Calu3 (cell line): ENCODE measurements at regions not wholly inside any gene's neighbourhood (a gene's known extent, or its start where the extent isn't known, plus 50 kb on each side); places are given as distances from the start of the nearest gene placed in this dataset.

ENCODE experiments used
- BruUV-seq: library from RNA; stranded (reverse); fragments of 400-500 nt; replicated peaks from 2 replicates; lab custom pipeline; 2021; lab: Mats Ljungman, UMichigan
- CTCF ChIA-PET: fragments of 300-600 bp; sonication (Branson Sonifier 250); formaldehyde crosslinking; loops from one replicate; lab custom pipeline; 2022; ENCODE audit warnings: antibody characterized with exemption; lab: Charles Lee
- DNase-seq: peaks from one replicate; pipeline ENCODE4 v3.0.0; 2022
- H3K27ac Mint-ChIP-seq: one replicate; pipeline ENCODE4 v1.8.0; 2022; ENCODE audit warnings: mixed read lengths; ENCODE audit not compliant: unreplicated experiment
- H3K27me3 Mint-ChIP-seq: one replicate; pipeline ENCODE4 v1.8.0; 2022; ENCODE audit warnings: mixed read lengths; ENCODE audit not compliant: unreplicated experiment
- H3K36me3 Mint-ChIP-seq: one replicate; pipeline ENCODE4 v1.8.0; 2022; ENCODE audit warnings: mild to moderate bottlenecking, moderate library complexity, mixed read lengths; ENCODE audit not compliant: insufficient read depth, unreplicated experiment
- H3K4me1 Mint-ChIP-seq: one replicate; pipeline ENCODE4 v1.8.0; 2022; ENCODE audit warnings: mild to moderate bottlenecking, low read depth, mixed read lengths; ENCODE audit not compliant: unreplicated experiment
- H3K4me3 Mint-ChIP-seq: one replicate; pipeline ENCODE4 v1.8.0; 2022; ENCODE audit warnings: mild to moderate bottlenecking, low read depth, moderate library complexity, mixed read lengths; ENCODE audit not compliant: unreplicated experiment
- H3K9me3 Mint-ChIP-seq: one replicate; pipeline ENCODE4 v1.8.0; 2022; ENCODE audit warnings: low read depth, mixed read lengths; ENCODE audit not compliant: unreplicated experiment
- intact Hi-C: fragments of 100-400 bp; cut with micrococcal nuclease; formaldehyde crosslinking; loops from one replicate; pipeline ENCODE4 v1.10.0; 2022; ENCODE audit not compliant: unreplicated experiment
- TF ChIP-seq, protein P1 (sequence below): fragments of 200-600 bp; IDR thresholded peaks from one replicate; pipeline ENCODE4 v1.8.0; 2022; ENCODE audit warnings: antibody characterized with exemption; ENCODE audit not compliant: unreplicated experiment

DNA sequence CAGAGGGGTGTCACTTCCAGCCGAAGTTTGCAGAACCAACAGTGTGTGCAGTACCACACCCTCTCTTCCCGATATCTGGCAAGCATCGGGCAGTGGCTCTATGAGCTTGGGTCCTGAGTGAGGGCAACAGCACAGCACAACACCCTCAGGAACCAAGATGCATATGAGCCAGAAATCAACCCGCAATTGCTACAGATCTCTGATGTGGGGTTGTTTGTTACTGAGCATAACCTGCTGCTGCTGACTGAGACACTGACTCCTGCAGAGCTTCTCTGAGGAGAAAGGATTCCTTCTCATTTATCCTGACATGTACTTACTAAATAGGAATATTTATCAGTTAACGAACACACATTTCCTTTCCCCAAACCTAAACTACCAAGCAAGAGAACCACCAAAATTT, 218.3 kb downstream of the RBFOX3 start:
- no peak overlapping the region for H3K27ac Mint-ChIP-seq
- no peak overlapping the region for H3K4me3 Mint-ChIP-seq
- no peak for DNase-seq
- intact Hi-C loops: loop anchor here (2.0 kb wide), 1 partner anchor 204 kb away; no protein-coding TSS in a partner anchor
- BruUV-seq: no TSS peak
- CTCF ChIA-PET: interaction anchor here (0.8 to 2.9 kb wide), 8 partner anchors 8 to 306 kb away, joined by 3 to 29 read pairs (median 5); no protein-coding TSS in a partner anchor
- no peaks in the 10 kb centered on the region for H3K9me3 Mint-ChIP-seq
- TF ChIP-seq, protein P1, sequence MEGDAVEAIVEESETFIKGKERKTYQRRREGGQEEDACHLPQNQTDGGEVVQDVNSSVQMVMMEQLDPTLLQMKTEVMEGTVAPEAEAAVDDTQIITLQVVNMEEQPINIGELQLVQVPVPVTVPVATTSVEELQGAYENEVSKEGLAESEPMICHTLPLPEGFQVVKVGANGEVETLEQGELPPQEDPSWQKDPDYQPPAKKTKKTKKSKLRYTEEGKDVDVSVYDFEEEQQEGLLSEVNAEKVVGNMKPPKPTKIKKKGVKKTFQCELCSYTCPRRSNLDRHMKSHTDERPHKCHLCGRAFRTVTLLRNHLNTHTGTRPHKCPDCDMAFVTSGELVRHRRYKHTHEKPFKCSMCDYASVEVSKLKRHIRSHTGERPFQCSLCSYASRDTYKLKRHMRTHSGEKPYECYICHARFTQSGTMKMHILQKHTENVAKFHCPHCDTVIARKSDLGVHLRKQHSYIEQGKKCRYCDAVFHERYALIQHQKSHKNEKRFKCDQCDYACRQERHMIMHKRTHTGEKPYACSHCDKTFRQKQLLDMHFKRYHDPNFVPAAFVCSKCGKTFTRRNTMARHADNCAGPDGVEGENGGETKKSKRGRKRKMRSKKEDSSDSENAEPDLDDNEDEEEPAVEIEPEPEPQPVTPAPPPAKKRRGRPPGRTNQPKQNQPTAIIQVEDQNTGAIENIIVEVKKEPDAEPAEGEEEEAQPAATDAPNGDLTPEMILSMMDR: no peak
- H3K4me1 Mint-ChIP-seq: no peaks in the 10 kb centered on the region
- H3K27me3 Mint-ChIP-seq: peaks cover 94% of the 10 kb centered on the region
- H3K36me3 Mint-ChIP-seq: no peaks in the 10 kb centered on the region

DNA sequence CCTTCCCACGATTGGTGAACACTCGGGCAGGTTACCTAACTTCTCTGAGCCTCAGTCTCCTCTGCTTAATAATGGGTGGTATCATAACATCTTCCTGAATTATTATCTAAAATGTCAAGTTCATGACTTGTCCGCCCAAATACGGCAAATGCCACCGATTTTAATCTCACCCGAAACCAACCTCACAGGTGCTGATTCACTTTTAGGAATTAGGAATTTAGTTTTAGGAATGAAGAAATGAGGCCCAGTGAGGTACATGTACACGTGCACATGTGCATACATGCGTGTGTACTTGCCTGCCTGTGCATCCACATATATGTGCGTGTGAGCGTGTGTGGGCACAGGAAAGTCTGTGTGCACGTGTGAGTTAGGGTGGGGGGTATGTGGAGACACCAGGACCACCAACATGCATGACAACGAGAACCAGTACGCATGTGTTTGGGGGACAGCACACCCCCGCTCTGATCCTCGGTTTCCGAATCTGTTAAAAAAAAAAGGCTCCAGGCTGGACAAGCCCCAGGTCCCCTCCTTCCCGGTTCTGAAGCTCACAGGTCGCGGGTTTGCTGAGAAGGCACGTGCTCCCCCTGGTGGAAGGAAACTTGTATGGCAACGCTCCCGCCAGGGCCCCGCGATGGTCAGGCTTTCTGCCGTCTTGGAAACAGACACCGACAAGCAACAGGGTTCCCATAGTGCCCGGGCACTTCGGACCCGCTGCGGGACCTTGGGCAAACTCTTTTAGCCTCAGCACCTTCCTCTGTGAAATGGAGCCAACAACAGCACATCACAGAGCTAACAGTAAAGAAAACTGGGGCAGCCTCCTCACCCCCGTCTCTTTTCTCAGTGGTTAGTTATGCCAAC, 219.2 kb downstream of the RBFOX3 start:
- no peaks in the 10 kb centered on the region for H3K9me3 Mint-ChIP-seq
- no peaks in the 10 kb centered on the region for H3K36me3 Mint-ChIP-seq
- no TSS peak for BruUV-seq
- H3K27me3 Mint-ChIP-seq: peaks cover 88% of the 10 kb centered on the region
- peak; percentile 83 for DNase-seq
- H3K4me1 Mint-ChIP-seq: no peaks in the 10 kb centered on the region
- intact Hi-C loops: loop anchor here (2.0 kb wide), 1 partner anchor 203 kb away; no protein-coding TSS in a partner anchor
- CTCF ChIA-PET: interaction anchor here (0.9 to 2.9 kb wide), 11 partner anchors 9 to 317 kb away, joined by 3 to 29 read pairs (median 4); no protein-coding TSS in a partner anchor
- H3K4me3 Mint-ChIP-seq: no peak overlapping the region
- no peak overlapping the region for H3K27ac Mint-ChIP-seq
- TF ChIP-seq, protein P1: peak; percentile 62

DNA sequence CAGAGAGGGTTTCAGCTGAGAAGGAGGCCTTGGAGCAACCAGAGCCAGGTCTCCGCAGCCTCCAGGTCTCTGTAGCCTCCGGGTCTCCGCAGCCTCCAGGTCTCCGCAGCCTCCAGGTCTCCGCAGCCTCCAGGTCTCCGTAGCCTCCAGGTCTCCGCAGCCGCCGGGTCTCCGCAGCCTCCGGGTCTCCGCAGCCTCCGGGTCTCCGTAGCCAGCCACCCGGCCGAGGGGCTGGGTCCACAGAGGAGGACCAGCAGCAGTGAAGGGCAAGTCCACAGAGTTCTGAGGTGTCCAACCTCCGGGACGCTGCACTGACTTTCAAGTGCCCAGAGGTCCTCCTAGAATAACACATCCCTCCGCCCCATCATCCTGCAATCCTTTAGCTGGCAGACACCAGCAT, 221.0 kb downstream of the RBFOX3 start:
- DNase-seq: no peak
- H3K4me3 Mint-ChIP-seq: no peak overlapping the region
- H3K27ac Mint-ChIP-seq: no peak overlapping the region
- CTCF ChIA-PET: interaction anchor here (0.6 to 0.7 kb wide), 2 partner anchors 13 to 403 kb away, joined by 3 read pairs; no protein-coding TSS in a partner anchor
- TF ChIP-seq, protein P1: no peak
- no peaks in the 10 kb centered on the region for H3K9me3 Mint-ChIP-seq
- intact Hi-C loops: no loop called here
- peaks cover 89% of the 10 kb centered on the region for H3K27me3 Mint-ChIP-seq
- no peaks in the 10 kb centered on the region for H3K4me1 Mint-ChIP-seq
- no peaks in the 10 kb centered on the region for H3K36me3 Mint-ChIP-seq
- BruUV-seq: no TSS peak

DNA sequence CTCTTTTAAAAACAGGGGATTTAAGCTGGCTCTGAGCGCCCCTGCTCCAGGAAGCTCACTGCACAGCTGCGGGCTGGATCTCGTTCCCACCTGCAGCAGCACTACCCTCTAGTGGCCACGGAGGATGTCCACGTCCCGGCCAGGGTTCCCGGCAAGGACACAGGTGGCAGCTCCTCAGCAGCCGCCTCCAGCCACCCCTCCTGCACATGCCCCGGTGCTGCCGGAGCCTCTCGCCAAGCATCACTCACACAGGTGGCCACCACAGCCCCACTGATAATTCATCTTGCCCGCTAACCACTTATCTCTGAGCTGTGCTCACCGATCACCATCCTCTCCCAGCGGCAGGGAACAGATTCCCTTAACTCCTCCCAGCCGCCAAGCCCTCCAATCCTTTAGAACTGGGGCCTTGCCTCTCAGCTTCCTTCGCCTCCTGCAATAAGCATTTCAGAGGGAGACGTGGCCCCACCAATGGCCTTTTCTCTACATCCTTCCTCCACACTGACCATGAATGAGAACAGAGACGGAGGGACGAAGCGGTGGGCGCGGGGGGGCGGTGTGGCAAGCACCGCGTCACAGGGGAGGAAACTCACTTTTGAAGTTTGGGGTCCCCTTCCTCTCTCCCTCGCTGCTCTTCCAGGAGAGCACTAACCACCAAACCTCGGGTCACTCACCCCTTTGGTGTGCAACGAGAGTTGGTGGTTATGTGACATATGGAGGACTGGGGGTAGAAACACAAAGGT, 222.1 kb downstream of the RBFOX3 start:
- CTCF ChIA-PET: interaction anchor here (0.5 to 1.1 kb wide), 7 partner anchors 9 to 362 kb away, joined by 3 to 9 read pairs (median 3); no protein-coding TSS in a partner anchor

More for the DNA sequence above, 222.1 kb downstream of the RBFOX3 start:
- H3K27me3 Mint-ChIP-seq: peaks cover 89% of the 10 kb centered on the region
- no peaks in the 10 kb centered on the region for H3K9me3 Mint-ChIP-seq
- no peaks in the 10 kb centered on the region for H3K4me1 Mint-ChIP-seq
- no TSS peak for BruUV-seq
- DNase-seq: peak; percentile 74
- intact Hi-C loops: no loop called here
- H3K4me3 Mint-ChIP-seq: no peak overlapping the region
- TF ChIP-seq, protein P1: peak; percentile 54
- no peaks in the 10 kb centered on the region for H3K36me3 Mint-ChIP-seq
- no peak overlapping the region for H3K27ac Mint-ChIP-seq
